ENCODE measurements at regions not wholly inside any gene's neighbourhood (a gene's known extent, or its start where the extent isn't known, plus 50 kb on each side); places are given as distances from the start of the nearest gene placed in this dataset.

GRCh38 chr3:109806929-109807328, 469.6 kb upstream of the DPPA4 start (continued):
- TF ChIP-seq, protein P1, sequence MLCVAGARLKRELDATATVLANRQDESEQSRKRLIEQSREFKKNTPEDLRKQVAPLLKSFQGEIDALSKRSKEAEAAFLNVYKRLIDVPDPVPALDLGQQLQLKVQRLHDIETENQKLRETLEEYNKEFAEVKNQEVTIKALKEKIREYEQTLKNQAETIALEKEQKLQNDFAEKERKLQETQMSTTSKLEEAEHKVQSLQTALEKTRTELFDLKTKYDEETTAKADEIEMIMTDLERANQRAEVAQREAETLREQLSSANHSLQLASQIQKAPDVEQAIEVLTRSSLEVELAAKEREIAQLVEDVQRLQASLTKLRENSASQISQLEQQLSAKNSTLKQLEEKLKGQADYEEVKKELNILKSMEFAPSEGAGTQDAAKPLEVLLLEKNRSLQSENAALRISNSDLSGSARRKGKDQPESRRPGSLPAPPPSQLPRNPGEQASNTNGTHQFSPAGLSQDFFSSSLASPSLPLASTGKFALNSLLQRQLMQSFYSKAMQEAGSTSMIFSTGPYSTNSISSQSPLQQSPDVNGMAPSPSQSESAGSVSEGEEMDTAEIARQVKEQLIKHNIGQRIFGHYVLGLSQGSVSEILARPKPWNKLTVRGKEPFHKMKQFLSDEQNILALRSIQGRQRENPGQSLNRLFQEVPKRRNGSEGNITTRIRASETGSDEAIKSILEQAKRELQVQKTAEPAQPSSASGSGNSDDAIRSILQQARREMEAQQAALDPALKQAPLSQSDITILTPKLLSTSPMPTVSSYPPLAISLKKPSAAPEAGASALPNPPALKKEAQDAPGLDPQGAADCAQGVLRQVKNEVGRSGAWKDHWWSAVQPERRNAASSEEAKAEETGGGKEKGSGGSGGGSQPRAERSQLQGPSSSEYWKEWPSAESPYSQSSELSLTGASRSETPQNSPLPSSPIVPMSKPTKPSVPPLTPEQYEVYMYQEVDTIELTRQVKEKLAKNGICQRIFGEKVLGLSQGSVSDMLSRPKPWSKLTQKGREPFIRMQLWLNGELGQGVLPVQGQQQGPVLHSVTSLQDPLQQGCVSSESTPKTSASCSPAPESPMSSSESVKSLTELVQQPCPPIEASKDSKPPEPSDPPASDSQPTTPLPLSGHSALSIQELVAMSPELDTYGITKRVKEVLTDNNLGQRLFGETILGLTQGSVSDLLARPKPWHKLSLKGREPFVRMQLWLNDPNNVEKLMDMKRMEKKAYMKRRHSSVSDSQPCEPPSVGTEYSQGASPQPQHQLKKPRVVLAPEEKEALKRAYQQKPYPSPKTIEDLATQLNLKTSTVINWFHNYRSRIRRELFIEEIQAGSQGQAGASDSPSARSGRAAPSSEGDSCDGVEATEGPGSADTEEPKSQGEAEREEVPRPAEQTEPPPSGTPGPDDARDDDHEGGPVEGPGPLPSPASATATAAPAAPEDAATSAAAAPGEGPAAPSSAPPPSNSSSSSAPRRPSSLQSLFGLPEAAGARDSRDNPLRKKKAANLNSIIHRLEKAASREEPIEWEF (CRISPR knock-in tag; IDR thresholded peaks at IDR 0.05), result no peak
- TF ChIP-seq EP400 (IDR thresholded peaks at IDR 0.05) (no peak), MEF2D (tag; conservative IDR thresholded peaks at IDR 0.05; ENCODE audit: low read depth) (no peak), SMAD2 (IDR thresholded peaks at IDR 0.05; ENCODE audit: low read depth, low read length) (no peak), ZNF121 (CRISPR knock-in tag; conservative IDR thresholded peaks at IDR 0.05) (0 out of 2 replicates have a peak, but pooled peaks have one; percentile 14), ZBTB9 (CRISPR knock-in tag; IDR thresholded peaks at IDR 0.05) (no peak), ZNF449 (CRISPR knock-in tag; IDR thresholded peaks at IDR 0.05) (no peak), ZNF586 (CRISPR knock-in tag; conservative IDR thresholded peaks at IDR 0.05) (no peak), MTA1 (IDR thresholded peaks at IDR 0.05; ENCODE audit: borderline replicate concordance) (no peak), NR2F6 (CRISPR knock-in tag; IDR thresholded peaks at IDR 0.05) (no peak), KDM4B (IDR thresholded peaks at IDR 0.05; ENCODE audit: borderline replicate concordance in 2 of 2, low read depth in 1 of 2) (no peak), ID3 (CRISPR knock-in tag; IDR thresholded peaks at IDR 0.05) (no peak), ID3 (tag; IDR thresholded peaks at IDR 0.05) (no peak), NRF1 (conservative IDR thresholded peaks at IDR 0.05 in 1 of 2, IDR thresholded peaks at IDR 0.05 in 1 of 2) (no peak), HDAC2 (IDR thresholded peaks at IDR 0.05) (no peak), ZNF24 (IDR thresholded peaks at IDR 0.05) (no peak), ZKSCAN1 (IDR thresholded peaks at IDR 0.05; ENCODE audit: low read depth, low read length) (no peak)
- TF ChIP-seq, protein P2, sequence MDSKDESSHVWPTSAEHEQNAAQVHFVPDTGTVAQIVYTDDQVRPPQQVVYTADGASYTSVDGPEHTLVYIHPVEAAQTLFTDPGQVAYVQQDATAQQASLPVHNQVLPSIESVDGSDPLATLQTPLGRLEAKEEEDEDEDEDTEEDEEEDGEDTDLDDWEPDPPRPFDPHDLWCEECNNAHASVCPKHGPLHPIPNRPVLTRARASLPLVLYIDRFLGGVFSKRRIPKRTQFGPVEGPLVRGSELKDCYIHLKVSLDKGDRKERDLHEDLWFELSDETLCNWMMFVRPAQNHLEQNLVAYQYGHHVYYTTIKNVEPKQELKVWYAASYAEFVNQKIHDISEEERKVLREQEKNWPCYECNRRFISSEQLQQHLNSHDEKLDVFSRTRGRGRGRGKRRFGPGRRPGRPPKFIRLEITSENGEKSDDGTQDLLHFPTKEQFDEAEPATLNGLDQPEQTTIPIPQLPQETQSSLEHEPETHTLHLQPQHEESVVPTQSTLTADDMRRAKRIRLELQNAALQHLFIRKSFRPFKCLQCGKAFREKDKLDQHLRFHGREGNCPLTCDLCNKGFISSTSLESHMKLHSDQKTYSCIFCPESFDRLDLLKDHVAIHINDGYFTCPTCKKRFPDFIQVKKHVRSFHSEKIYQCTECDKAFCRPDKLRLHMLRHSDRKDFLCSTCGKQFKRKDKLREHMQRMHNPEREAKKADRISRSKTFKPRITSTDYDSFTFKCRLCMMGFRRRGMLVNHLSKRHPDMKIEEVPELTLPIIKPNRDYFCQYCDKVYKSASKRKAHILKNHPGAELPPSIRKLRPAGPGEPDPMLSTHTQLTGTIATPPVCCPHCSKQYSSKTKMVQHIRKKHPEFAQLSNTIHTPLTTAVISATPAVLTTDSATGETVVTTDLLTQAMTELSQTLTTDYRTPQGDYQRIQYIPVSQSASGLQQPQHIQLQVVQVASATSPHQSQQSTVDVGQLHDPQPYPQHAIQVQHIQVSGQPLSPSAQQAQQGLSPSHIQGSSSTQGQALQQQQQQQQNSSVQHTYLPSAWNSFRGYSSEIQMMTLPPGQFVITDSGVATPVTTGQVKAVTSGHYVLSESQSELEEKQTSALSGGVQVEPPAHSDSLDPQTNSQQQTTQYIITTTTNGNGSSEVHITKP (IDR thresholded peaks at IDR 0.05; ENCODE audit: partially characterized antibody), result no peak

Data from K562 (cell line).